HepG2 (cell line): ENCODE measurements at regions not wholly inside any gene's neighbourhood (a gene's known extent, or its start where the extent isn't known, plus 50 kb on each side); places are given as distances from the start of the nearest gene placed in this dataset.

ENCODE experiments used
- ATAC-seq: fragments of 200-7000 bp; cut with Tn5 transposase; 3 replicates; pipeline ENCODE4 v1.9.1; 2020; ENCODE audit warnings: mild to moderate bottlenecking, moderate library complexity
- BruUV-seq: library from RNA; stranded (reverse); fragments of 400-500 nt; replicated peaks from 2 replicates; lab custom pipeline; 2021; lab: Mats Ljungman, UMichigan
- CTCF ChIA-PET: fragments of 300-600 bp; formaldehyde crosslinking; extraction: SDS; loops from one replicate; lab custom pipeline; 2021; ENCODE audit warnings: low total read pairs, inconsistent platforms, low intra/inter-chr PET ratio; lab: Yijun Ruan, JAX
- POLR2A ChIA-PET: fragments of 350-600 bp; sonication (Branson Sonifier 250); formaldehyde crosslinking; loops from one replicate; lab custom pipeline; 2020; ENCODE audit warnings: antibody characterized with exemption, inconsistent platforms; lab: Yijun Ruan, JAX
- DNase-seq: peaks from one replicate; pipeline ENCODE4 v3.0.0-alpha.2; 2015; ENCODE audit warnings: low spot score
- FAIRE-seq: peaks from 3 replicates; lab custom pipeline; 2011; peaks lifted over from hg19 to GRCh38; lab: Jason Lieb, UNC
- H2AFZ ChIP-seq: one replicate; pipeline ENCODE4 v1.6.1; 2011; ENCODE audit warnings: low read length, inconsistent platforms
- H3K27ac ChIP-seq: fragments of 300-600 bp; 3 replicates; pipeline ENCODE4 v1.8.0; 2011; ENCODE audit warnings: mixed run types, mild to moderate bottlenecking, mixed read lengths, low read length, inconsistent platforms; ENCODE audit not compliant: insufficient read depth; ENCODE audit errors: extremely low read length
- H3K27me3 ChIP-seq, 2 experiments: fragments of 200-600 bp in 1 of 2; 2 replicates in 1 of 2; 3 replicates in 1 of 2; pipeline versions ENCODE4 v1.6.0 to v1.8.0; 2011; ENCODE audit warnings: low read length in 2 of 2, mild to moderate bottlenecking in 2 of 2, moderate library complexity in 2 of 2, inconsistent platforms in 1 of 2; ENCODE audit not compliant: insufficient read depth in 2 of 2, control insufficient read depth in 1 of 2
- H3K36me3 ChIP-seq, 2 experiments: fragments of 200-600 bp in 1 of 2; replicated peaks in 1 of 2; 2 replicates in 1 of 2; 3 replicates in 1 of 2; pipeline versions ENCODE4 v1.5.1 to v1.8.0; 2011; ENCODE audit warnings: low read length in 2 of 2, inconsistent platforms in 1 of 2; ENCODE audit not compliant: insufficient read depth in 2 of 2, control insufficient read depth in 1 of 2
- H3K4me1 ChIP-seq: 2 replicates; pipeline ENCODE4 v1.5.1; 2012; ENCODE audit warnings: low read length, inconsistent platforms; ENCODE audit not compliant: insufficient read depth
- H3K4me2 ChIP-seq: 2 replicates; pipeline ENCODE4 v1.6.0; 2011; ENCODE audit warnings: low read depth, low read length, inconsistent platforms
- H3K4me3 ChIP-seq, 3 experiments: fragments of 200-600 bp in 1 of 3; sonication (generic), shearing (Covaris generic) in 1 of 3; replicated peaks in 1 of 3; 2 replicates each; pipeline ENCODE4 v1.5.1; 2011 to 2016; ENCODE audit warnings: low read length in 3 of 3, inconsistent platforms in 2 of 3, low read depth in 2 of 3, mild to moderate bottlenecking in 2 of 3, control low read depth in 1 of 3, mixed read lengths in 1 of 3; ENCODE audit not compliant: insufficient read depth in 1 of 3
- H3K79me2 ChIP-seq: one replicate; pipeline ENCODE4 v1.6.1; 2011; ENCODE audit warnings: low read length, inconsistent platforms; ENCODE audit not compliant: insufficient read depth
- H3K9ac ChIP-seq: 2 replicates; pipeline ENCODE4 v1.6.0; 2011; ENCODE audit warnings: mild to moderate bottlenecking, low read depth, low read length, inconsistent platforms; ENCODE audit not compliant: insufficient read depth
- H3K9me3 ChIP-seq: 2 replicates; pipeline ENCODE4 v1.5.1; 2012; ENCODE audit warnings: mild to moderate bottlenecking, low read length
- H4K20me1 ChIP-seq: 2 replicates; pipeline ENCODE4 v1.6.0; 2011; ENCODE audit warnings: inconsistent platforms, mild to moderate bottlenecking, low read length, moderate library complexity; ENCODE audit not compliant: insufficient read depth
- AGO2 ChIP-seq: fragments of 200-400 bp; formaldehyde crosslinking; optimal IDR thresholded peaks from 2 replicates; pipeline ENCODE3; 2017; ENCODE audit warnings: mild to moderate bottlenecking, low read depth, low read length, moderate library complexity
- ATF7 ChIP-seq, 2 experiments: fragments of 450-650 bp in 1 of 2; sonication (generic) in 1 of 2; formaldehyde crosslinking in 1 of 2; IDR thresholded peaks; 2 replicates each; pipeline versions ENCODE4 v1.4.0 to v1.6.1; 2016 to 2020; ENCODE audit warnings: antibody characterized with exemption in 1 of 2, mild to moderate bottlenecking in 1 of 2, missing genetic modification reagents in 1 of 2
- BRCA1 ChIP-seq: sonication (generic); formaldehyde crosslinking; IDR thresholded peaks from 2 replicates; pipeline ENCODE4 v1.4.0; 2020; ENCODE audit warnings: missing genetic modification reagents
- CTCF ChIP-seq: sonication (generic); formaldehyde crosslinking; IDR thresholded peaks from 2 replicates; pipeline ENCODE4 v1.5.0; 2020; ENCODE audit warnings: mild to moderate bottlenecking, missing genetic modification reagents, moderate library complexity
- FOSL1 ChIP-seq: sonication (generic); formaldehyde crosslinking; IDR thresholded peaks from 2 replicates; pipeline ENCODE4 v1.9.0; 2021; ENCODE audit warnings: missing genetic modification reagents, borderline replicate concordance
- IRF9 ChIP-seq: sonication (generic); formaldehyde crosslinking; IDR thresholded peaks from 2 replicates; pipeline ENCODE4 v1.8.0; 2022; ENCODE audit warnings: missing genetic modification reagents, mild to moderate bottlenecking, borderline replicate concordance
- NRL ChIP-seq: sonication (generic); formaldehyde crosslinking; IDR thresholded peaks from 2 replicates; pipeline ENCODE4 v1.5.0; 2020; ENCODE audit warnings: missing genetic modification reagents, mild to moderate bottlenecking, moderate library complexity, borderline replicate concordance
- TEAD2 ChIP-seq: sonication (generic); formaldehyde crosslinking; IDR thresholded peaks from 2 replicates; pipeline ENCODE4 v1.9.0; 2021; ENCODE audit warnings: missing genetic modification reagents
- TEF ChIP-seq: sonication (generic); formaldehyde crosslinking; IDR thresholded peaks from 2 replicates; pipeline ENCODE4 v1.5.0; 2020; ENCODE audit warnings: missing genetic modification reagents
- ZNF317 ChIP-seq: sonication (generic); formaldehyde crosslinking; IDR thresholded peaks from 2 replicates; pipeline ENCODE4 v1.5.0; 2020; ENCODE audit warnings: mild to moderate bottlenecking, missing genetic modification reagents
- ZNF496 ChIP-seq: sonication (generic); formaldehyde crosslinking; IDR thresholded peaks from 2 replicates; pipeline ENCODE4 v1.8.1; 2023; ENCODE audit warnings: mild to moderate bottlenecking, moderate library complexity, missing genetic modification reagents; ENCODE audit not compliant: insufficient replicate concordance
- ZNF513 ChIP-seq: sonication (generic); formaldehyde crosslinking; conservative IDR thresholded peaks from 2 replicates; pipeline ENCODE4 v1.5.0; 2020; ENCODE audit warnings: missing genetic modification reagents
- ZNF841 ChIP-seq: sonication (generic); formaldehyde crosslinking; IDR thresholded peaks from 2 replicates; pipeline ENCODE4 v1.8.1; 2023; ENCODE audit warnings: missing genetic modification reagents, borderline replicate concordance
- WGBS: methylation state at CpG from one replicate; pipeline ENCODE4 v1.1.6; 2017; ENCODE audit warnings: low lambda C conversion rate; 5-methylcytosine and 5-hydroxymethylcytosine counted together
- in situ Hi-C: cut with HindIII; loops from 2 replicates; pipeline ENCODE4 v1.10.0; 2017; ENCODE audit warnings: low pct_unique_long_range_greater_than_20kb; ENCODE audit not compliant: extremely low pct_ligation_motif_present
- intact Hi-C: fragments of 100-400 bp; cut with micrococcal nuclease; formaldehyde crosslinking; loops from one replicate; pipeline ENCODE4 v1.10.0; 2022; ENCODE audit not compliant: unreplicated experiment

- Histone ChIP-seq H3K9ac (no peak overlapping the region), H3K27ac (no peak overlapping the region), H3K4me1 (no peaks in the 10 kb centered on the region), H2AFZ (no peak overlapping the region), H3K27me3 (no peaks in the 10 kb centered on the region), H3K4me2 (no peak overlapping the region), H3K79me2 (no peaks in the 10 kb centered on the region), H3K4me3 (no peak overlapping the region), H4K20me1 (no peaks in the 10 kb centered on the region), H3K9me3 (no peaks in the 10 kb centered on the region), H3K36me3 (no peaks in the 10 kb centered on the region)
- intact Hi-C loops, result no loop called here
- ChIA-PET CTCF (no interaction called here), POLR2A (no interaction called here)
- ATAC-seq (no peak), FAIRE-seq (no peak), DNase-seq (no peak)
- in situ Hi-C loops, result loop anchor here (10.0 kb wide), 1 partner anchor 1307 kb away; no protein-coding TSS in a partner anchor
- WGBS, result 12% methylated on average over 7 of the region's 7 CpGs
- 0 out of 2 replicates have a peak, but pooled peaks have one; percentile 2 for TF ChIP-seq ATF7 (IDR thresholded peaks at IDR 0.05)
- no peak for TF ChIP-seq ATF7 (CRISPR knock-in tag; IDR thresholded peaks at IDR 0.05)
- TF ChIP-seq BRCA1, result no peak
- TF ChIP-seq ZNF513 (CRISPR knock-in tag), result no peak
- no peak for TF ChIP-seq ZNF841 (CRISPR knock-in tag)
- no TSS peak for BruUV-seq
These were observed 349.6 kb upstream of the KCNH7 start for GRCh38 chr2:163187995-163188655.

GRCh38 chr2:163187119-163187518 lies 348.6 kb upstream of the KCNH7 start:
- FAIRE-seq, result no peak
- WGBS, result 1% methylated on average over 2 of the region's 2 CpGs
- Histone ChIP-seq H3K9ac (no peak overlapping the region), H3K27me3 (no peaks in the 10 kb centered on the region), H3K79me2 (no peaks in the 10 kb centered on the region), H3K4me3 (no peak overlapping the region), H3K4me1 (no peaks in the 10 kb centered on the region), H3K9me3 (no peaks in the 10 kb centered on the region), H3K4me2 (no peak overlapping the region), H3K27ac (no peak overlapping the region), H4K20me1 (no peaks in the 10 kb centered on the region), H2AFZ (no peak overlapping the region), H3K36me3 (no peaks in the 10 kb centered on the region)
- no peak for DNase-seq
- POLR2A ChIA-PET, result no interaction called here
- BruUV-seq, result no TSS peak
- no peak for ATAC-seq
- intact Hi-C loops (no loop called here), in situ Hi-C loops (loop anchor here (10.0 kb wide), 1 partner anchor 1308 kb away; no protein-coding TSS in a partner anchor)
- CTCF ChIA-PET, result no interaction called here
- no peak for TF ChIP-seq FOSL1 (CRISPR knock-in tag)
- TF ChIP-seq NRL (CRISPR knock-in tag), result no peak
- no peak for TF ChIP-seq TEF
- no peak for TF ChIP-seq CTCF (CRISPR knock-in tag)
- no peak for TF ChIP-seq TEAD2
- TF ChIP-seq AGO2, result no peak
- no peak for TF ChIP-seq ZNF317 (CRISPR knock-in tag)
- TF ChIP-seq ZNF496, result no peak
- no peak for TF ChIP-seq IRF9
